Naive B cell (primary cell): ENCODE measurements at regions not wholly inside any gene's neighbourhood (a gene's known extent, or its start where the extent isn't known, plus 50 kb on each side); places are given as distances from the start of the nearest gene placed in this dataset.
"Not testable (repeated sequence)": the region's sequence is repeated elsewhere in the genome, so short reads cannot be mapped to it uniquely, and the experiment has no call there.

ENCODE experiments used
- ATAC-seq, 2 donors: fragments of 150-1000 bp; cut with Tn5 transposase; 2 replicates each; pipeline ENCODE4 v1.10.0; 2021; ENCODE audit warnings: low read depth in 2 of 2, mild to moderate bottlenecking in 2 of 2, moderate library complexity in 2 of 2
- DNase-seq: peaks from one replicate; pipeline ENCODE4 v3.0.0; 2022
- H3K27ac Mint-ChIP-seq, 6 donors: one replicate each; pipeline ENCODE4 v1.8.0; 2020 to 2022; ENCODE audit warnings: mild to moderate bottlenecking in 6 of 6, mixed read lengths in 6 of 6, moderate library complexity in 5 of 6, inconsistent platforms in 2 of 6
- H3K27me3 Mint-ChIP-seq, 3 donors: one replicate each; pipeline ENCODE4 v1.8.0; 2021 to 2022; ENCODE audit warnings: mixed read lengths in 3 of 3, mild to moderate bottlenecking in 1 of 3
- H3K36me3 Mint-ChIP-seq, 2 donors: one replicate each; pipeline ENCODE4 v1.8.0; 2020 to 2022; ENCODE audit warnings: mixed read lengths in 2 of 2, inconsistent platforms in 1 of 2, mild to moderate bottlenecking in 1 of 2
- H3K4me1 Mint-ChIP-seq, 3 donors: one replicate each; pipeline ENCODE4 v1.8.0; 2020 to 2022; ENCODE audit warnings: mixed read lengths in 3 of 3, inconsistent platforms in 1 of 3, mild to moderate bottlenecking in 1 of 3, moderate library complexity in 1 of 3
- H3K4me3 Mint-ChIP-seq, 8 donors: one replicate each; pipeline ENCODE4 v1.8.0; 2020 to 2022; ENCODE audit warnings: mild to moderate bottlenecking in 8 of 8, mixed read lengths in 8 of 8, moderate library complexity in 8 of 8, inconsistent platforms in 2 of 8
- H3K9me3 Mint-ChIP-seq, 7 donors: one replicate each; pipeline ENCODE4 v1.8.0; 2020 to 2022; ENCODE audit warnings: mixed read lengths in 7 of 7, mild to moderate bottlenecking in 5 of 7, inconsistent platforms in 2 of 7, moderate library complexity in 1 of 7

GRCh38 chr6:27168108-27168507, 79.4 kb upstream of the PRSS16 start:
- Mint-ChIP-seq H3K36me3 (peaks cover 0 to 8% of the 10 kb centered on the region in 2 donors), H3K27ac (no peak overlapping the region), H3K4me1 (no peaks in the 10 kb centered on the region), H3K9me3 (peaks cover 0 to 6% (median 4%) of the 10 kb centered on the region in 7 donors), H3K4me3 (no peak overlapping the region), H3K27me3 (peaks cover 0 to 13% (median 0%) of the 10 kb centered on the region in 3 donors)
- ATAC-seq: no peak
- DNase-seq: no peak

GRCh38 chr6:27168586-27169443, 78.7 kb upstream of the PRSS16 start:
- H3K27me3 Mint-ChIP-seq: peaks cover 0 to 13% (median 0%) of the 10 kb centered on the region in 3 donors
- no peaks in the 10 kb centered on the region for H3K4me1 Mint-ChIP-seq
- no peak overlapping the region for H3K27ac Mint-ChIP-seq
- peaks cover 0 to 8% of the 10 kb centered on the region in 2 donors for H3K36me3 Mint-ChIP-seq
- ATAC-seq (no peak), DNase-seq (no peak)
- H3K9me3 Mint-ChIP-seq: peaks cover 0 to 6% (median 4%) of the 10 kb centered on the region in 7 donors
- H3K4me3 Mint-ChIP-seq: no peak overlapping the region

GRCh38 chr6:27172524-27173231, 74.8 kb upstream of the PRSS16 start:
- Mint-ChIP-seq H3K9me3 (peaks cover 0 to 12% (median 5%) of the 10 kb centered on the region in 7 donors), H3K4me1 (peaks cover 6 to 13% (median 12%) of the 10 kb centered on the region in 3 donors), H3K27me3 (peaks cover 0 to 13% (median 4%) of the 10 kb centered on the region in 3 donors), H3K4me3 (peak overlapping the region in 1 of 8 donors; percentile 33)
- not testable (repeated sequence) for H3K36me3 Mint-ChIP-seq, DNase-seq, H3K27ac Mint-ChIP-seq, ATAC-seq

- Mint-ChIP-seq H3K4me1 (peaks cover 6 to 17% (median 15%) of the 10 kb centered on the region in 3 donors), H3K9me3 (peaks cover 0 to 17% (median 5%) of the 10 kb centered on the region in 7 donors), H3K27me3 (peaks cover 0 to 13% (median 4%) of the 10 kb centered on the region in 3 donors), H3K4me3 (peak overlapping the region in 1 of 8 donors; percentile 33)
- H3K27ac Mint-ChIP-seq, ATAC-seq, H3K36me3 Mint-ChIP-seq, DNase-seq: not testable (repeated sequence)
These were observed 74.3 kb upstream of the PRSS16 start for GRCh38 chr6:27173232-27173601.

- no peak for DNase-seq
- H3K27me3 Mint-ChIP-seq: peaks cover 4 to 14% (median 7%) of the 10 kb centered on the region in 3 donors
These were observed 72.5 kb upstream of the PRSS16 start for GRCh38 chr6:27174958-27175357.

GRCh38 chr6:27176096-27176495, 71.4 kb upstream of the PRSS16 start:
- Mint-ChIP-seq H3K4me1 (peaks cover 6 to 22% (median 15%) of the 10 kb centered on the region in 3 donors), H3K27ac (peak overlapping the region in 4 of 6 donors; percentile 11 to 100 (median 99)), H3K36me3 (no peaks in the 10 kb centered on the region), H3K4me3 (peak overlapping the region in 7 of 8 donors; percentile 83 to 100 (median 98)), H3K9me3 (peaks cover 0 to 22% (median 10%) of the 10 kb centered on the region in 7 donors), H3K27me3 (peaks cover 4 to 16% (median 16%) of the 10 kb centered on the region in 3 donors)
- no peak for DNase-seq
- no peak for ATAC-seq

More at GRCh38 chr6:27174958-27175357, 72.5 kb upstream of the PRSS16 start:
- Mint-ChIP-seq H3K9me3 (peaks cover 0 to 27% (median 10%) of the 10 kb centered on the region in 7 donors), H3K27ac (peak overlapping the region in 1 of 6 donors; percentile 73), H3K36me3 (peaks cover 0 to 8% of the 10 kb centered on the region in 2 donors), H3K4me3 (peak overlapping the region in 4 of 8 donors; percentile 35 to 78 (median 58)), H3K4me1 (peaks cover 6 to 22% (median 15%) of the 10 kb centered on the region in 3 donors)
- no peak for ATAC-seq

GRCh38 chr6:27176523-27177484, 70.7 kb upstream of the PRSS16 start:
- Mint-ChIP-seq H3K4me1 (peaks cover 6 to 22% (median 15%) of the 10 kb centered on the region in 3 donors), H3K27ac (peak overlapping the region in 5 of 6 donors; percentile 91 to 100 (median 99)), H3K36me3 (no peaks in the 10 kb centered on the region), H3K27me3 (peaks cover 4 to 16% (median 16%) of the 10 kb centered on the region in 3 donors), H3K4me3 (peak overlapping the region; percentile 83 to 100 (median 96)), H3K9me3 (peaks cover 0 to 22% (median 10%) of the 10 kb centered on the region in 7 donors)
- ATAC-seq (peak; percentile 56 to 63), DNase-seq (peak; percentile 72)

GRCh38 chr6:27177485-27178406, 69.8 kb upstream of the PRSS16 start:
- Mint-ChIP-seq H3K27me3 (peaks cover 4 to 16% (median 16%) of the 10 kb centered on the region in 3 donors), H3K9me3 (peaks cover 0 to 22% (median 10%) of the 10 kb centered on the region in 7 donors), H3K36me3 (no peaks in the 10 kb centered on the region), H3K4me3 (peak overlapping the region; percentile 83 to 100 (median 96)), H3K27ac (peak overlapping the region; percentile 76 to 100 (median 99)), H3K4me1 (peaks cover 6 to 22% (median 15%) of the 10 kb centered on the region in 3 donors)
- DNase-seq: peak; percentile 74
- peak; percentile 81 to 82 for ATAC-seq

- no peak for ATAC-seq
- H3K27ac Mint-ChIP-seq: peak overlapping the region in 4 of 6 donors; percentile 99 to 100 (median 99)
These were observed 69.1 kb upstream of the PRSS16 start for GRCh38 chr6:27178407-27178730.

GRCh38 chr6:27178860-27179259, 68.6 kb upstream of the PRSS16 start:
- Mint-ChIP-seq H3K27me3 (peaks cover 4 to 16% (median 16%) of the 10 kb centered on the region in 3 donors), H3K4me1 (peaks cover 6 to 22% (median 15%) of the 10 kb centered on the region in 3 donors), H3K36me3 (no peaks in the 10 kb centered on the region), H3K27ac (peak overlapping the region in 1 of 6 donors; percentile 28), H3K4me3 (peak overlapping the region; percentile 51 to 100 (median 96)), H3K9me3 (peaks cover 0 to 22% (median 10%) of the 10 kb centered on the region in 7 donors)
- ATAC-seq: no peak
- no peak for DNase-seq

More at GRCh38 chr6:27178407-27178730, 69.1 kb upstream of the PRSS16 start:
- no peak for DNase-seq
- Mint-ChIP-seq H3K4me3 (peak overlapping the region; percentile 83 to 100 (median 96)), H3K27me3 (peaks cover 4 to 16% (median 16%) of the 10 kb centered on the region in 3 donors), H3K4me1 (peaks cover 6 to 22% (median 15%) of the 10 kb centered on the region in 3 donors), H3K9me3 (peaks cover 0 to 22% (median 10%) of the 10 kb centered on the region in 7 donors), H3K36me3 (no peaks in the 10 kb centered on the region)

- DNase-seq: no peak
- peaks cover 7 to 13% (median 8%) of the 10 kb centered on the region in 3 donors for H3K4me1 Mint-ChIP-seq
- peaks cover 0 to 16% (median 16%) of the 10 kb centered on the region in 3 donors for H3K27me3 Mint-ChIP-seq
- peaks cover 0 to 15% (median 8%) of the 10 kb centered on the region in 7 donors for H3K9me3 Mint-ChIP-seq
- no peak overlapping the region for H3K27ac Mint-ChIP-seq
- no peak overlapping the region for H3K4me3 Mint-ChIP-seq
- no peaks in the 10 kb centered on the region for H3K36me3 Mint-ChIP-seq
- ATAC-seq: no peak
These were observed 64.3 kb upstream of the PRSS16 start for GRCh38 chr6:27183060-27183832.
